ENCODE measurements at regions not wholly inside any gene's neighbourhood (a gene's known extent, or its start where the extent isn't known, plus 50 kb on each side); places are given as distances from the start of the nearest gene placed in this dataset.

- Histone ChIP-seq H3K4me3 (replicated peaks; ENCODE audit: low read depth, low read length) (no peak overlapping the region), H3K27me3 (replicated peaks; ENCODE audit: control insufficient read depth, insufficient read depth, low read length) (peaks cover 1% of the 10 kb centered on the region; the same call in 1 of the 2 replicates), H3K36me3 (ENCODE audit: control insufficient read depth, insufficient read depth, low read length) (no peaks in the 10 kb centered on the region)
- TF ChIP-seq CTCF (IDR thresholded peaks at IDR 0.05; ENCODE audit: insufficient read depth, low read length, poor library complexity, severe bottlenecking), result no peak
- no peak for DNase-seq (ENCODE audit: extremely low read depth, insufficient read length)
Observed at GRCh38 chr2:23058435-23058834, 326.5 kb upstream of the KLHL29 start.

GRCh38 chr2:23065210-23065609 is 319.8 kb upstream of the KLHL29 start:
- DNase-seq (ENCODE audit: extremely low read depth, insufficient read length), result no peak
- no peaks in the 10 kb centered on the region; the same call in 1 of the 2 replicates for H3K27me3 ChIP-seq (replicated peaks; ENCODE audit: control insufficient read depth, insufficient read depth, low read length)
- no peak for TF ChIP-seq CTCF (IDR thresholded peaks at IDR 0.05; ENCODE audit: insufficient read depth, low read length, poor library complexity, severe bottlenecking)
- H3K4me3 ChIP-seq (replicated peaks; ENCODE audit: low read depth, low read length), result no peak overlapping the region
- H3K36me3 ChIP-seq (ENCODE audit: control insufficient read depth, insufficient read depth, low read length), result no peaks in the 10 kb centered on the region

DNA sequence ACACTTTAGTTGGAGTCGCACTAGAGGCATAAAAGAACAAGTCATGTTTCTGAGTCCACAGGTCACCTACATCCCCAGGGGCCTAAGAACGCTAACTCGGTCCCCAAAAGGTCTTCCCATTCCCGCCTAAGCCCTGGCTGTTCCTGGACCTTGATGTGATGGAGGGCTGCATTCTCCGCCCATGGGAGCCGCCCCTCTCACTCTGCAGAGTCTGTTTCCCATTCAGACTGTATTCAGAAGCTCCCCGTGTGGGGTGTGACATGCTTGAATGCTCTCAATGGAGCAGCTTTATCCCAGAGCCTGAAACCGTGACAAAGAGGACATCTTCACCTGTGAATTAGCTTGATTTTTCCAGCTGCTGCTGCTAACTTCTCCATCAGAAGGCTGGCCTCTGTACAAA is 319.0 kb upstream of the KLHL29 start:
- no peaks in the 10 kb centered on the region for H3K36me3 ChIP-seq (ENCODE audit: control insufficient read depth, insufficient read depth, low read length)
- no peak overlapping the region for H3K4me3 ChIP-seq (replicated peaks; ENCODE audit: low read depth, low read length)
- no peak for TF ChIP-seq CTCF (IDR thresholded peaks at IDR 0.05; ENCODE audit: insufficient read depth, low read length, poor library complexity, severe bottlenecking)
- no peaks in the 10 kb centered on the region; the same call in 1 of the 2 replicates for H3K27me3 ChIP-seq (replicated peaks; ENCODE audit: control insufficient read depth, insufficient read depth, low read length)
- DNase-seq (ENCODE audit: extremely low read depth, insufficient read length), result no peak

- H3K4me3 ChIP-seq (replicated peaks; ENCODE audit: low read depth, low read length), result no peak overlapping the region
- no peak for DNase-seq (ENCODE audit: extremely low read depth, insufficient read length)
- no peaks in the 10 kb centered on the region for H3K36me3 ChIP-seq (ENCODE audit: control insufficient read depth, insufficient read depth, low read length)
- no peaks in the 10 kb centered on the region; the same call in 1 of the 2 replicates for H3K27me3 ChIP-seq (replicated peaks; ENCODE audit: control insufficient read depth, insufficient read depth, low read length)
- TF ChIP-seq CTCF (IDR thresholded peaks at IDR 0.05; ENCODE audit: insufficient read depth, low read length, poor library complexity, severe bottlenecking), result no peak
Observed at GRCh38 chr2:23066686-23067085, 318.3 kb upstream of the KLHL29 start.

DNA sequence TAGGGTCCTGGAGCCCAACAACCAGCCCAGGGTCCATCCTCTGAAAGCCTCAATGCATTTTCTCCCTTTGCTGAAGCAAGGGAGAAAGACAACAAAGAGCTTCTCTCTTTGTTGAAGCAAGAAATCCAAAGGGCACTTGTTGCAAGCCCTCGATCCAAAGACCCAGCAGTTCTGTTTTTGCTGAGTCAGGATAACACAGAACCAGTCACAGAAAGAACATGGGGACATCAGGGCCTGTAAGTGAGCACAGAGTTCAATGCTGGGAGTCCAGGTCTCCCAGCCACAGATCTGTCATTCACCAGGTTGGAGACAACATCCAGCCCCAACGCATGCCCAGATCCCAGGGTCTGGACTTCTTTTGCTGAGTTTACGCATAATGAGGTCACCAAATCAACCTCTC is 315.8 kb upstream of the KLHL29 start:
- no peaks in the 10 kb centered on the region; the same call in 1 of the 2 replicates for H3K27me3 ChIP-seq (replicated peaks; ENCODE audit: control insufficient read depth, insufficient read depth, low read length)
- H3K36me3 ChIP-seq (ENCODE audit: control insufficient read depth, insufficient read depth, low read length), result no peaks in the 10 kb centered on the region
- no peak for TF ChIP-seq CTCF (IDR thresholded peaks at IDR 0.05; ENCODE audit: insufficient read depth, low read length, poor library complexity, severe bottlenecking)
- no peak overlapping the region for H3K4me3 ChIP-seq (replicated peaks; ENCODE audit: low read depth, low read length)
- DNase-seq (ENCODE audit: extremely low read depth, insufficient read length), result no peak

GRCh38 chr2:23069923-23070322 is 315.1 kb upstream of the KLHL29 start:
- no peak for DNase-seq (ENCODE audit: extremely low read depth, insufficient read length)
- no peak for TF ChIP-seq CTCF (IDR thresholded peaks at IDR 0.05; ENCODE audit: insufficient read depth, low read length, poor library complexity, severe bottlenecking)
- H3K4me3 ChIP-seq (replicated peaks; ENCODE audit: low read depth, low read length), result no peak overlapping the region
- H3K36me3 ChIP-seq (ENCODE audit: control insufficient read depth, insufficient read depth, low read length), result no peaks in the 10 kb centered on the region
- no peaks in the 10 kb centered on the region; the same call in 1 of the 2 replicates for H3K27me3 ChIP-seq (replicated peaks; ENCODE audit: control insufficient read depth, insufficient read depth, low read length)
